ENCODE measurements at regions not wholly inside any gene's neighbourhood (a gene's known extent, or its start where the extent isn't known, plus 50 kb on each side); places are given as distances from the start of the nearest gene placed in this dataset.

GRCh38 chr15:92705764-92706163 lies 50.2 kb upstream of the FAM174B start:
- Histone ChIP-seq H2AFZ (ENCODE audit: low read depth, low read length, severe bottlenecking) (no peak overlapping the region), H3K4me2 (ENCODE audit: low read depth, low read length, poor library complexity, severe bottlenecking) (no peak overlapping the region), H3K27ac (ENCODE audit: low read depth, low read length) (no peak overlapping the region)

GRCh38 chr15:92706201-92706600 lies 50.6 kb upstream of the FAM174B start:
- Histone ChIP-seq H3K4me2 (ENCODE audit: low read depth, low read length, poor library complexity, severe bottlenecking) (no peak overlapping the region), H2AFZ (ENCODE audit: low read depth, low read length, severe bottlenecking) (no peak overlapping the region), H3K27ac (ENCODE audit: low read depth, low read length) (no peak overlapping the region)

More at GRCh38 chr15:92705764-92706163, 50.2 kb upstream of the FAM174B start:
- H3F3A ChIP-seq (ENCODE audit: insufficient read depth) = no peaks in the 10 kb centered on the region
- H3K27me3 ChIP-seq (ENCODE audit: low read length) = no peaks in the 10 kb centered on the region
- TF ChIP-seq CTCF (IDR thresholded peaks at IDR 0.05; ENCODE audit: insufficient read depth, low read length, poor library complexity, severe bottlenecking) (no peak), EZH2phosphoT487 (conservative IDR thresholded peaks at IDR 0.05; ENCODE audit: low read length) (no peak)
- H3K79me2 ChIP-seq (ENCODE audit: insufficient read depth, low read length) = no peaks in the 10 kb centered on the region
- no peak overlapping the region for H3K4me3 ChIP-seq (ENCODE audit: insufficient read depth, low read length, poor library complexity, severe bottlenecking)
- no peaks in the 10 kb centered on the region for H3K9me2 ChIP-seq (replicated peaks; ENCODE audit: insufficient read depth, low read length)
- H3K36me3 ChIP-seq (ENCODE audit: low read length) = no peaks in the 10 kb centered on the region
- no peaks in the 10 kb centered on the region for H4K20me1 ChIP-seq (ENCODE audit: low read depth, low read length)
- H3K9me3 ChIP-seq (ENCODE audit: insufficient read depth, low read length) = no peaks in the 10 kb centered on the region
- no peak overlapping the region for H3K9ac ChIP-seq (ENCODE audit: low read length)

GRCh38 chr15:92707880-92708551 lies 52.4 kb upstream of the FAM174B start:
- H4K20me1 ChIP-seq (ENCODE audit: low read depth, low read length) = no peaks in the 10 kb centered on the region
- no peaks in the 10 kb centered on the region for H3K9me2 ChIP-seq (replicated peaks; ENCODE audit: insufficient read depth, low read length)
- H3K4me2 ChIP-seq (ENCODE audit: low read depth, low read length, poor library complexity, severe bottlenecking) = no peak overlapping the region
- H3K27ac ChIP-seq (ENCODE audit: low read depth, low read length) = no peak overlapping the region
- H3K4me3 ChIP-seq (ENCODE audit: insufficient read depth, low read length, poor library complexity, severe bottlenecking) = no peak overlapping the region
- no peaks in the 10 kb centered on the region for H3K9me3 ChIP-seq (ENCODE audit: insufficient read depth, low read length)
- no peaks in the 10 kb centered on the region for H3F3A ChIP-seq (ENCODE audit: insufficient read depth)
- H2AFZ ChIP-seq (ENCODE audit: low read depth, low read length, severe bottlenecking) = no peak overlapping the region
- H3K79me2 ChIP-seq (ENCODE audit: insufficient read depth, low read length) = no peaks in the 10 kb centered on the region
- no peaks in the 10 kb centered on the region for H3K27me3 ChIP-seq (ENCODE audit: low read length)
- no peaks in the 10 kb centered on the region for H3K36me3 ChIP-seq (ENCODE audit: low read length)
- TF ChIP-seq EZH2phosphoT487 (conservative IDR thresholded peaks at IDR 0.05; ENCODE audit: low read length) (no peak), CTCF (IDR thresholded peaks at IDR 0.05; ENCODE audit: insufficient read depth, low read length, poor library complexity, severe bottlenecking) (no peak)
- no peak overlapping the region for H3K9ac ChIP-seq (ENCODE audit: low read length)

More at GRCh38 chr15:92706201-92706600, 50.6 kb upstream of the FAM174B start:
- Histone ChIP-seq H3K27me3 (ENCODE audit: low read length) (no peaks in the 10 kb centered on the region), H3K9ac (ENCODE audit: low read length) (no peak overlapping the region), H4K20me1 (ENCODE audit: low read depth, low read length) (no peaks in the 10 kb centered on the region), H3F3A (ENCODE audit: insufficient read depth) (no peaks in the 10 kb centered on the region), H3K79me2 (ENCODE audit: insufficient read depth, low read length) (no peaks in the 10 kb centered on the region), H3K36me3 (ENCODE audit: low read length) (no peaks in the 10 kb centered on the region), H3K9me3 (ENCODE audit: insufficient read depth, low read length) (no peaks in the 10 kb centered on the region), H3K9me2 (replicated peaks; ENCODE audit: insufficient read depth, low read length) (no peaks in the 10 kb centered on the region), H3K4me3 (ENCODE audit: insufficient read depth, low read length, poor library complexity, severe bottlenecking) (no peak overlapping the region)
- no peak for TF ChIP-seq EZH2phosphoT487 (conservative IDR thresholded peaks at IDR 0.05; ENCODE audit: low read length)
- TF ChIP-seq CTCF (IDR thresholded peaks at IDR 0.05; ENCODE audit: insufficient read depth, low read length, poor library complexity, severe bottlenecking) = no peak

Data from SU-DHL-6 (cell line).